Prostate gland (tissue), 2 donors: ENCODE measurements at regions not wholly inside any gene's neighbourhood (a gene's known extent, or its start where the extent isn't known, plus 50 kb on each side); places are given as distances from the start of the nearest gene placed in this dataset.
"Not testable (repeated sequence)": the region's sequence is repeated elsewhere in the genome, so short reads cannot be mapped to it uniquely, and the experiment has no call there.

Experiments used
- DNase-seq: peaks from one replicate; pipeline ENCODE4 v3.0.0-alpha.2; 2019; ENCODE audit warnings: low spot score
- H3K27ac ChIP-seq, 2 donors: fragments of 200-600 bp; sonication (generic); 2 replicates each; pipeline ENCODE4 v1.5.1; 2017 to 2019
- H3K27me3 ChIP-seq: fragments of 200-600 bp; sonication (generic); replicated peaks from 2 replicates; pipeline ENCODE4 v1.5.1; 2019; ENCODE audit not compliant: insufficient read depth
- H3K36me3 ChIP-seq, 2 donors: fragments of 200-600 bp; sonication (generic); 1 replicate in 1 of 2; 2 replicates in 1 of 2; pipeline versions ENCODE4 v1.5.1 to v1.8.1; 2017 to 2019
- H3K4me1 ChIP-seq: fragments of 200-600 bp; sonication (generic); replicated peaks from 2 replicates; pipeline ENCODE4 v1.5.1; 2019
- H3K4me3 ChIP-seq, 2 donors: fragments of 200-600 bp; sonication (generic); 2 replicates each; pipeline ENCODE4 v1.5.1; 2017 to 2019
- H3K9me3 ChIP-seq: fragments of 200-600 bp; sonication (generic); 2 replicates; pipeline ENCODE4 v1.5.1; 2017
- CTCF ChIP-seq, 4 experiments: fragments of 200-600 bp in 2 of 4; fragments of 450-650 bp in 2 of 4; sonication (generic) in 2 of 4; IDR thresholded peaks; 1 replicate in 3 of 4; 2 replicates in 1 of 4; pipeline ENCODE4 v1.5.1; 2016 to 2019; ENCODE audit warnings: antibody characterized with exemption in 4 of 4, mild to moderate bottlenecking in 2 of 4, moderate library complexity in 2 of 4
- POLR2A ChIP-seq: fragments of 450-650 bp; IDR thresholded peaks from one replicate; pipeline ENCODE4 v1.6.1; 2016; ENCODE audit warnings: antibody characterized with exemption, mild to moderate bottlenecking
- POLR2AphosphoS5 ChIP-seq: sonication (generic); formaldehyde crosslinking; IDR thresholded peaks from one replicate; pipeline ENCODE4 v1.6.1; 2017; ENCODE audit warnings: antibody characterized with exemption
- whole genome bisulfite sequencing: methylation state at CpG from one replicate; pipeline ENCODE4 v1.1.5; 2018; 5-methylcytosine and 5-hydroxymethylcytosine counted together
- intact Hi-C: fragments of 100-400 bp; cut with DNase I; formaldehyde crosslinking; loops from one replicate; pipeline ENCODE4 v1.14.2; 2022

GRCh38 chr13:44730851-44731250, 154.7 kb upstream of the TSC22D1 start:
- no peak for DNase-seq
- Histone ChIP-seq H3K4me3 (no peak overlapping the region), H3K27ac (no peak overlapping the region), H3K27me3 (no peaks in the 10 kb centered on the region), H3K9me3 (no peaks in the 10 kb centered on the region), H3K36me3 (no peaks in the 10 kb centered on the region), H3K4me1 (peaks cover 6% of the 10 kb centered on the region)
- WGBS: 43% methylated on average over 1 of the region's 1 CpG
- intact Hi-C loops: no loop called here
- TF ChIP-seq POLR2AphosphoS5 (no peak), POLR2A (no peak), CTCF (IDR thresholded peaks at IDR 0.05) (no peak)

- H3K36me3 ChIP-seq: no peaks in the 10 kb centered on the region
- WGBS: 84% methylated on average over 15 of the region's 15 CpGs
- H3K9me3 ChIP-seq: no peaks in the 10 kb centered on the region
- no peak overlapping the region for H3K27ac ChIP-seq
- intact Hi-C loops: no loop called here
- peaks cover 6% of the 10 kb centered on the region for H3K4me1 ChIP-seq
- no peak for DNase-seq
- H3K27me3 ChIP-seq: no peaks in the 10 kb centered on the region
- no peak overlapping the region for H3K4me3 ChIP-seq
- TF ChIP-seq CTCF (IDR thresholded peaks at IDR 0.05) (no peak), POLR2A (no peak), POLR2AphosphoS5 (no peak)
Observed at GRCh38 chr13:44730099-44730498, 154.0 kb upstream of the TSC22D1 start.

GRCh38 chr13:44727591-44727990, 151.5 kb upstream of the TSC22D1 start:
- intact Hi-C loops, H3K27ac ChIP-seq, DNase-seq, H3K36me3 ChIP-seq, H3K27me3 ChIP-seq, H3K4me1 ChIP-seq, H3K9me3 ChIP-seq, H3K4me3 ChIP-seq: not testable (repeated sequence)
- WGBS: 84% methylated on average over 7 of the region's 7 CpGs

GRCh38 chr13:44726778-44727177, 150.6 kb upstream of the TSC22D1 start:
- DNase-seq: no peak
- Histone ChIP-seq H3K27ac (no peak overlapping the region), H3K27me3 (no peaks in the 10 kb centered on the region), H3K9me3 (no peaks in the 10 kb centered on the region), H3K4me3 (no peak overlapping the region), H3K36me3 (no peaks in the 10 kb centered on the region), H3K4me1 (no peaks in the 10 kb centered on the region)
- WGBS: 67% methylated on average over 6 of the region's 6 CpGs
- no peak for TF ChIP-seq POLR2A
- no peak for TF ChIP-seq CTCF (IDR thresholded peaks at IDR 0.05)
- no peak for TF ChIP-seq POLR2AphosphoS5
- intact Hi-C loops: no loop called here

- Histone ChIP-seq H3K4me3 (no peak overlapping the region), H3K4me1 (no peaks in the 10 kb centered on the region), H3K27me3 (no peaks in the 10 kb centered on the region), H3K9me3 (no peaks in the 10 kb centered on the region), H3K36me3 (no peaks in the 10 kb centered on the region), H3K27ac (no peak overlapping the region)
- intact Hi-C loops: no loop called here
- DNase-seq: no peak
- TF ChIP-seq CTCF (IDR thresholded peaks at IDR 0.05) (no peak), POLR2AphosphoS5 (no peak), POLR2A (no peak)
- 76% methylated on average over 3 of the region's 3 CpGs for WGBS
Observed at GRCh38 chr13:44726214-44726613, 150.1 kb upstream of the TSC22D1 start.
